NCI-H1092 treated with DMSO at 0.1 percent for 48 hours (cell line): ENCODE measurements at regions not wholly inside any gene's neighbourhood (a gene's known extent, or its start where the extent isn't known, plus 50 kb on each side); places are given as distances from the start of the nearest gene placed in this dataset.
A peak's percentile ranks its signal among the peaks of the same experiment; 100 is the strongest.

Experiments used
- DNase-seq: peaks from one replicate; lab custom pipeline; 2025; lab: John Stamatoyannopoulos, UW

GRCh38 chr5:158368686-158369085 lies 509.7 kb upstream of the CLINT1 start:
- DNase-seq, result no peak

DNA sequence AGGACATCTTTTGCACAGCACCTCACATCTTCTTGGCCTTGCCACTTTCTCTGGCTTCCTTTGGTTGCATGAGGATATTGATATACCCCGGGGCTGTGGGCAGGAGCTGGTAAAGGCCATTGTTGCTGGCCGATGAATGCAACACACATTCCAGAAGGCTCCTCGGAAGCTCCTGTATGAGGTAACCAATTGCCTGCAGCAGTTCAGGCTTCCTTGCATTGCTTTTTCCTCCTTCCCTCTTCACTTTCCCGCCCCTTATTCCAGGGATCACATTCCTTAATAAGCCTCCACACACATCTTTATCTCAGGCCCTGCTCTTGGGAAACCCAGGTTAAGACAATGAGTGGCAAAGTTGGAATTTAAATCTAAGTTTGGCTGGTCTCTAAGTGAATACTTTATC lies 505.4 kb upstream of the CLINT1 start:
- no peak for DNase-seq

GRCh38 chr5:158354958-158355357 lies 496.0 kb upstream of the CLINT1 start:
- no peak for DNase-seq

- DNase-seq, result peak; percentile 55
Observed at GRCh38 chr5:158351485-158352125, 492.7 kb upstream of the CLINT1 start.

DNA sequence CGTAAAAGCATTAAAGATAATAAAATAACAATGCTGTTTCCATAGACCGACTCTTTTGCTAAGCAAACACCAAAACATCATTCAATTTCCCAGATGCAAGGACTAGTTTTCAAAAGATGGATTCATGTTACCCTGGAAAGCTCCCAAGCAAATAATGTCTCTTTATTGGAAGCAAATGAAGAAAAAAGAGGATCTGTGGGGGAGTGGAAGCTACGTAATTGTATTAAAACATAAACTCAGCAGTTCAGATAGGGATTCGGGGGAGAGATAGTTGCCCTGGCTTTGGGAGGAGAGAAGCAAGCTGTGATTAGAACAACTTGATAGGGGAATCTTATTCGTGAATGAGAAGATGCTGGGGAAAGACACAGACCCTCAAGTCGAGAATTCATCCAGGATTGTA lies 491.0 kb upstream of the CLINT1 start:
- DNase-seq, result peak; percentile 60

GRCh38 chr5:158344376-158344775 lies 485.4 kb upstream of the CLINT1 start:
- no peak for DNase-seq

GRCh38 chr5:158340608-158341007 lies 481.7 kb upstream of the CLINT1 start:
- DNase-seq, result no peak

DNA sequence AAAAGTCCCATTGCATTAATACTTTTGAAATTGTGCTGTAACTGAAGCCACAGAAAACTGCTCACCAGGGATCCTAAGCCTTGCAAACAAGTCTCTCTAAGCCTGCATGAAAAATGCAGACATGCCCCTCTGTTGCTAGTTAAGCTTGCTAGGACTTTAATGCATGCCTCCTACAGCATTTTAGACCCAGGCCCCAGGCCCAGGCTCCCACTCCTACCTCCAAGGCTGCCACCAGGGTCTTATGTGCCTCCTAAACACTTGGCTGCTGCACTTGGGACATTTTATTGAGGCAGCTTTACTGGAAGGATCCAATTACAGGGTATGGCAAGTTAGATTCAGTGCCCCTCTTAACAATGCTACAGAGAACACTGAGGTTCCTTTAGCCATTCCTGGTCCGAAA lies 467.3 kb upstream of the CLINT1 start:
- no peak for DNase-seq

DNA sequence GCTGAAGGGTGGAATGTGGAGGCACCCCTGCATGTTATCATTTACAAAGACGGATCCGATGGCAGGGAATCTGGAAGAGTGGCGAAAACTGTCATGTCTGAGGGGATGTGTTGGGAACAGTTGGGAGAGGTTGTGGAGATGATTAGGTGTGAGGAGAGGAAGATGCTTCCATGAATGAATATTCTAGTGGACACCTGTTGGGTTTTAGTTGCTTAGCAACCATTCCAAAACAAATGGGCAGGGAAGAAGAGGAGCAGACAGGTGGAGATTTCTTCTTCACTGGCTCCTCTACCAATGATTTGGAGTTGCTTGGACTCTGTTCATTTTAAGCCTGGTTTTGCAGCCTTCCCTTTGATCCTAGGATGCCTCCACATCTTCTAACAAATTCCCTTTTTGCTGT lies 465.3 kb upstream of the CLINT1 start:
- no peak for DNase-seq

GRCh38 chr5:158322620-158323019 lies 463.7 kb upstream of the CLINT1 start:
- no peak for DNase-seq

- DNase-seq, result no peak
Observed at GRCh38 chr5:158320934-158321333, 462.0 kb upstream of the CLINT1 start.

DNA sequence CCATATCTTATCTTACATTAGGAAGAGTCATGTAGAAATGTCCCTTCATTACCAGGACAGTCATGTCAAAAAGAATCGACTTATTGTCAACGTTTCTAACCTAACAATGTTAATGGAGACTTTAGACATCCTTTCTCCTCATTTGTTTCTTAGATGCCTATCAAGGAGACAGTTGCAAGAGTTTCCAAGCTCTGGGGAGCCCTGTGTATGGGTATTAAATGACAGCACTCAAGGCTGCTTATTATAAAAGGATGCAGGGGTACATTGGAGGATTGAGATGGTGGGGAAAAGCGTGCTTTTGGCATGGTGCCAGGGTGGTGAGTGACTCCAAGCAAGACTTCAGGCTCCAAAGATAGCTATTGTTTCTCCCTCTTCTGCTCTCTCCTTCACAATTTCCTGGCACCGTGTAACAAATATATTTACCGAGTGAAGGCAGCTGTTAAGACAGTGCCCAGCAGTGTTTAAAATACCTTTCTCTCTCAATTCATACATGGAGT lies 461.3 kb upstream of the CLINT1 start:
- DNase-seq, result peak; percentile 51

DNA sequence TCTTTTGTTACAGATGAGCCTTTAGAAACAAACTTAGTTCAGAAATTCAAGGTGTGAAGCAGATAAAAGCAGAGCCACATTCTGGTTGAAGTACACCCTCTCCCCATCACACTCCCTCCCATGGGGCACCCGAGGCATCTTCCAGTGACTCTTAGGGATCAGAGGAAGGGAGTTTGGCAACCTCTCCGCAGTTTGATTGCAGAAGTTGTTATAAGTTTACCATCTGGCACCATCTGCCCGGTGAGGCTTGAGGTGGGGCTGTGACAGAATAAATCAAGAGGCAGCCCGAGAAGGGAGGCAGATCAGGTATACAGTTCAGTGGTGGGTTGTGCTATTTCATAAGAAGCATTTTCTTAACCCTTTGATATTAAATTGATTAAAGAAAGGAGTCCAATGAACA lies 458.6 kb upstream of the CLINT1 start:
- no peak for DNase-seq

- no peak for DNase-seq
Observed at GRCh38 chr5:158313733-158314464, 455.0 kb upstream of the CLINT1 start.

DNA sequence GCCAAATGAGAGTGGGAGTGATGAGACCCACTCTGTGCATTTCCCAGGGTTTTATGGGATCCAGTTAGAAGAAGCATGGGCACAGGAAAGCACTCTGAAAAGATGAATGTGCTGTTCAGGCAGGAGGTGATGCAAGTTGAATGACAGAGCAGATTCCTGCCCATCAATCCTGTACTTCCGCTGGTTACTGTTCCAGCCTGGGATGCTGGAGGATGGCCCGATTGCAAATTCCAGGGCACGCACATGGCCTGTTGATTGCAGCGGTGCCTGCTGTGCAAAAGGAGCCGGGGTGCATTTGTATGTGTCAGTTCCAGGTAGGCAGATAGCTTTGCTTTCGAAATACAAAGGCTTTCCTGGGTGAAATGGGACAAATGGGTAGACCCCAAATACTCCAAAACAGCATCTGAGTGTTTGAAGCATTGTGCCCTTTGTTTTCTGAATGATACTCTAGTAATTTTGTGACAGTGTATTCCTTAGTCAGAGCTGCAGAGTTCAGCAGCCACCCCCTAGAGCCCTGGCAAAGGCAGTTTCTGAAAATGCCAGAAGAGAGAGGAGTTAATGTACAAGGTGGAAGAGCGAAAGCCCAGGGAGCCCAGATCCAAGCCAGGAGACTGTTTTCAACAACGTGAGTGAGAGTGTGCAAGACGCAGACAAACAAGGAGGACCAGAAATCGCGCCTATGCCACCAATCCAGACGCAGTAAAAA lies 454.2 kb upstream of the CLINT1 start:
- no peak for DNase-seq

- no peak for DNase-seq
Observed at GRCh38 chr5:158309088-158309807, 450.3 kb upstream of the CLINT1 start.

DNA sequence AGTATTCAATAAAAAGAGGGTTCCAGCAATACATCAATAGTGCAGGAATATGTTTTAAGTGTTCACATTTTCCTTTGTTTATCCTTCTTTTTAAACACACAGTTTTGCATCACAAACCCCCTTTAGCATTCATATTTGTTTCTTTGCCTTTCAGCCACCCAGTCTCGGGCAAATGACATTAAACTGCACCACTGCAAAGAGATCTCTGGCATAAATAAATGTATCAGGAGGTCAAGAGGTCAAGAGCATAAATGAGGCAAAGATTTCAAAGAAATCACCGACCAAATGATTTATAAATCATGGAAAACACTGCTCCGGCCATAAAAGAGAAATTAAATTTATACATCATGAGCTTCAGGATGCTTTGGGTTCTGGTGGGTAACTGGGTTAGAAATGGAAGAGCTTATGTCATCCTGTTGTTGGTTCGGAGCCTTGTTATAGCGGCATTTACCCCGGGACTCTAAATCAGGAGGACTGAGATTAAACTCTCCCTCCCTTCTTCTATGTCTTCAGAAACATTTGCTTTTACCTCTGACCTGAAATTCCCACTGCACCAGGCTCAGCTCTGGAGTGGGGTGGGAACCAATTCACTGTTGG lies 449.6 kb upstream of the CLINT1 start:
- DNase-seq, result no peak

GRCh38 chr5:158305861-158306260 lies 446.9 kb upstream of the CLINT1 start:
- DNase-seq, result no peak

DNA sequence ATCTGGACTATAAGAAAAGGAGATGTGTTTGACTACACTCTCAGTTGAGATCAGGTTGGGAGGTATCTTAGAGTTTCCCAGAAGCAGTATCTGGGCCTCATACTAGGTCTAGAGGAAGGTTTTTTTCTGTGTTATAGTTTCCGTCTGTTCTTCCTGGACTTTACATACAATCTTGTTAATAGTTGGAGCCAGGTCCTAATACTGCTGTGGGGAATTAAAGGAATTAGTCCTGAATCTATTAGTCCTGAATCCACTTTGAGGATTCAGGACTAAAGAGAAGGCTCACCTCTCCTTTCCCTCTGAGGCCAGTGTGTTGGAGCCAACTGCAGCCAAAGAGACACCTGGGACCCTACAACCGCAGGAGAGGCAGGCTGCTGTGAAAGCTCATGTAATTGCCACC lies 445.7 kb upstream of the CLINT1 start:
- DNase-seq, result no peak

DNA sequence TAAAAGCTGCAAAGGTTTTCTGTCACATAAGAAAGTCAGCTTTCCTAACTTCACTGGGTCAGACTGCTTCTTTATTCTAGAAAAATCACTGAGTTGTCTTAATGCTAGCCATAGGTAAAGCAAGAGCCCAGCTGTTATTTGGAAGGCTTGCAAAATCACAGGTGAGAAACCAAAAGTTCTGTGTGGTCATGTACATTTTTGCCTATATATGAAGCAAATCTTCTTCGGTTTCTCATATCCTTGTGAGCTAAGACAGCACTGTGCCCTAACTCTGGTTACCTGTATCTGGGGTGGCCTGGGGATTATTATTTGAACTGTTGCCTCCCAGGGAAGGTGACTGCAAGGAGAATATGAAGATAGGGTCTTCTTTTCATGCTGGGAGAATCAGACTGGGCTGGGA lies 444.9 kb upstream of the CLINT1 start:
- no peak for DNase-seq

GRCh38 chr5:158303275-158303674 lies 444.3 kb upstream of the CLINT1 start:
- DNase-seq, result no peak

DNA sequence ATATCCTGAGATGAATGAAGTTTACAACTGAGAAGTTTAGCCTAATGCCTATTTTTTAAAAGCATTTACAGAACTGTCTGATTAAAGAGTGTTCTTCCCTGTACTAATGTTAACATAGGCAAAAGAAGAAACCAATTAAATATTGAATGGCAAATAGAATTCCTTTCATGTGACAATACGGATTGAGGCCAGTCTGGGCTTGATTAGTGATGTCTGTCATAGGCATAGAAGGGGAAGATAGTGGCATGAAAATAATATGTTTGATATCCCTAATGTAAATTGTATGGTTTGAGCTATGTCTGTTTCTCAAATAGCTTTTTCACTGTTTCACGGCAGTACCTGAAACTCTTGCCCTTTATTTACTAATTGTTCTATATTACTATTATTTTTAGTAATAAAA lies 443.1 kb upstream of the CLINT1 start:
- no peak for DNase-seq
